ENCODE measurements at regions not wholly inside any gene's neighbourhood (a gene's known extent, or its start where the extent isn't known, plus 50 kb on each side); places are given as distances from the start of the nearest gene placed in this dataset.
A peak's percentile ranks its signal among the peaks of the same experiment; 100 is the strongest.

- DNase-seq = no peak
These were observed 161.0 kb upstream of the SGK1 start for GRCh38 chr6:134478764-134479399.

- DNase-seq = no peak
These were observed 160.2 kb upstream of the SGK1 start for GRCh38 chr6:134477991-134478635.

- DNase-seq = peak; percentile 5
These were observed 157.0 kb upstream of the SGK1 start for GRCh38 chr6:134474955-134475354.

GRCh38 chr6:134472661-134473060 is 154.7 kb upstream of the SGK1 start:
- DNase-seq = no peak

GRCh38 chr6:134472046-134472445 is 154.1 kb upstream of the SGK1 start:
- no peak for DNase-seq

GRCh38 chr6:134470457-134470975 is 152.6 kb upstream of the SGK1 start:
- DNase-seq = no peak

GRCh38 chr6:134469702-134470456 is 152.0 kb upstream of the SGK1 start:
- no peak for DNase-seq

- no peak for DNase-seq
These were observed 150.7 kb upstream of the SGK1 start for GRCh38 chr6:134468633-134469032.

GRCh38 chr6:134467620-134468019 is 149.7 kb upstream of the SGK1 start:
- no peak for DNase-seq

- DNase-seq = no peak
These were observed 149.0 kb upstream of the SGK1 start for GRCh38 chr6:134466771-134467525.

GRCh38 chr6:134464690-134465411 is 146.9 kb upstream of the SGK1 start:
- DNase-seq = no peak

- DNase-seq = no peak
These were observed 141.1 kb upstream of the SGK1 start for GRCh38 chr6:134458857-134459657.

- DNase-seq = no peak
These were observed 140.0 kb upstream of the SGK1 start for GRCh38 chr6:134457941-134458340.

GRCh38 chr6:134456226-134456625 is 138.3 kb upstream of the SGK1 start:
- DNase-seq = no peak

GRCh38 chr6:134455319-134455718 is 137.4 kb upstream of the SGK1 start:
- no peak for DNase-seq

- DNase-seq = no peak
These were observed 136.9 kb upstream of the SGK1 start for GRCh38 chr6:134454794-134455193.

- DNase-seq = no peak
These were observed 136.0 kb upstream of the SGK1 start for GRCh38 chr6:134453792-134454510.

- DNase-seq = no peak
These were observed 135.0 kb upstream of the SGK1 start for GRCh38 chr6:134452906-134453305.

GRCh38 chr6:134451529-134451928 is 133.6 kb upstream of the SGK1 start:
- DNase-seq = no peak

GRCh38 chr6:134449781-134450180 is 131.9 kb upstream of the SGK1 start:
- no peak for DNase-seq

- no peak for DNase-seq
These were observed 131.1 kb upstream of the SGK1 start for GRCh38 chr6:134449004-134449403.
